Nephron progenitor cell (in vitro differentiated cells): ENCODE measurements at regions not wholly inside any gene's neighbourhood (a gene's known extent, or its start where the extent isn't known, plus 50 kb on each side); places are given as distances from the start of the nearest gene placed in this dataset.

Experiments
- DNase-seq: peaks from one replicate; pipeline ENCODE4 v3.0.0; 2021
- H3K27ac Mint-ChIP-seq: 2 replicates; pipeline ENCODE4 v1.8.0; 2021; ENCODE audit warnings: mild to moderate bottlenecking, moderate library complexity, mixed read lengths
- H3K27me3 Mint-ChIP-seq: 2 replicates; pipeline ENCODE4 v1.8.0; 2021; ENCODE audit warnings: mild to moderate bottlenecking, low read depth, mixed read lengths; ENCODE audit not compliant: poor library complexity
- H3K36me3 Mint-ChIP-seq: 2 replicates; pipeline ENCODE4 v1.8.0; 2021; ENCODE audit warnings: low read depth, mixed read lengths
- H3K4me1 Mint-ChIP-seq: 2 replicates; pipeline ENCODE4 v1.8.0; 2021; ENCODE audit warnings: mixed read lengths
- H3K4me3 Mint-ChIP-seq: 2 replicates; pipeline ENCODE4 v1.8.0; 2021; ENCODE audit warnings: mild to moderate bottlenecking, moderate library complexity, mixed read lengths
- H3K9me3 Mint-ChIP-seq: 2 replicates; pipeline ENCODE4 v1.8.0; 2021; ENCODE audit warnings: mild to moderate bottlenecking, moderate library complexity, mixed read lengths
- TF ChIP-seq, protein P1 (sequence below): fragments of 200-600 bp; sonication (generic); IDR thresholded peaks from 2 replicates; pipeline ENCODE4 v1.5.0; 2021; ENCODE audit warnings: antibody characterized with exemption

GRCh38 chr7:36079446-36080025, 73.5 kb upstream of the EEPD1 start:
- Mint-ChIP-seq H3K4me3 (no peak overlapping the region), H3K4me1 (peaks cover 7% of the 10 kb centered on the region), H3K9me3 (no peaks in the 10 kb centered on the region), H3K27ac (no peak overlapping the region), H3K36me3 (no peaks in the 10 kb centered on the region), H3K27me3 (peaks cover 10% of the 10 kb centered on the region)
- TF ChIP-seq, protein P1, sequence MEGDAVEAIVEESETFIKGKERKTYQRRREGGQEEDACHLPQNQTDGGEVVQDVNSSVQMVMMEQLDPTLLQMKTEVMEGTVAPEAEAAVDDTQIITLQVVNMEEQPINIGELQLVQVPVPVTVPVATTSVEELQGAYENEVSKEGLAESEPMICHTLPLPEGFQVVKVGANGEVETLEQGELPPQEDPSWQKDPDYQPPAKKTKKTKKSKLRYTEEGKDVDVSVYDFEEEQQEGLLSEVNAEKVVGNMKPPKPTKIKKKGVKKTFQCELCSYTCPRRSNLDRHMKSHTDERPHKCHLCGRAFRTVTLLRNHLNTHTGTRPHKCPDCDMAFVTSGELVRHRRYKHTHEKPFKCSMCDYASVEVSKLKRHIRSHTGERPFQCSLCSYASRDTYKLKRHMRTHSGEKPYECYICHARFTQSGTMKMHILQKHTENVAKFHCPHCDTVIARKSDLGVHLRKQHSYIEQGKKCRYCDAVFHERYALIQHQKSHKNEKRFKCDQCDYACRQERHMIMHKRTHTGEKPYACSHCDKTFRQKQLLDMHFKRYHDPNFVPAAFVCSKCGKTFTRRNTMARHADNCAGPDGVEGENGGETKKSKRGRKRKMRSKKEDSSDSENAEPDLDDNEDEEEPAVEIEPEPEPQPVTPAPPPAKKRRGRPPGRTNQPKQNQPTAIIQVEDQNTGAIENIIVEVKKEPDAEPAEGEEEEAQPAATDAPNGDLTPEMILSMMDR, result no peak
- DNase-seq, result no peak

DNA sequence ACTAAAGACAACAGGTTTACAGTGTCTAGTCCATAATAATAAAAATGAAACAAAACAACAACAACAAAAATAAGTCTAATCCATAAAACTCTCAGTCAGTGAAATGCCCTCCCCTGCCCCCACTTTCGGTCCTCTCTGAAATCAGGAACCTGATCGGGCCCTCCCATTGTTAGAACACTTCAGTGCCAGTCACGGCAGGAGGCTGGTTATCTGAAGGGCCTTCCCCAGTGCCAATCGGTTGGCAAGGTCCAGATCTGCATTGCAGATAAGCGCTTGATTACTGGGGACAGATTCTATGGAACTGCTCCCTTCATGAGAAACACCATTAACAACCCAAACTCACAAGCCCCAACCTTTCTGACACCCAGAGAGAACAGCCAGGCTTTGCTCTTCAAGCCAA, 72.2 kb upstream of the EEPD1 start:
- Mint-ChIP-seq H3K9me3 (no peaks in the 10 kb centered on the region), H3K27ac (no peak overlapping the region), H3K4me3 (no peak overlapping the region), H3K4me1 (peaks cover 17% of the 10 kb centered on the region), H3K27me3 (peaks cover 11% of the 10 kb centered on the region), H3K36me3 (no peaks in the 10 kb centered on the region)
- TF ChIP-seq, protein P1, result no peak
- no peak for DNase-seq

DNA sequence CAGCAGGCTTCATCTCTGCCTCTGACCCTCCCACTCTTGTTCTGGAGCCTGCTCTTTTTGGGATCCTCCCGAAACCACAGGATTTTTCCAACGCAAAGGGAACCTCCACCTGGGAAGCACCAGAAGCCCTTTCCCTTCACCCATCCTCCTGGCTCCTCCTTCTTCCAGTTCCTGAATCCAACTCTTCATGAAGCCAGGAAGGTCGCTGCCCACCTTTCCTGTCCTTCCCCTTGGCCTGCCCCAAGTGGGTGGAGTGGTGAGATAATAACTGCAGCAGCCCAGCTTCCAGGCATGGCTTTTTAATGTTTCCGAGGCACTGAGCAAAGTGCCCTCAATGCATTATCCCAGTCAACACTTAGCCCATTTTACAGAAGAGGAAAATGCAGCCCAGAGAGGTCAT, 70.8 kb upstream of the EEPD1 start:
- Mint-ChIP-seq H3K4me3 (no peak overlapping the region), H3K27me3 (peaks cover 11% of the 10 kb centered on the region), H3K4me1 (peaks cover 17% of the 10 kb centered on the region), H3K36me3 (no peaks in the 10 kb centered on the region), H3K9me3 (no peaks in the 10 kb centered on the region), H3K27ac (no peak overlapping the region)
- TF ChIP-seq, protein P1, result no peak
- no peak for DNase-seq

- H3K4me3 Mint-ChIP-seq, result no peak overlapping the region
- peaks cover 10% of the 10 kb centered on the region for H3K27me3 Mint-ChIP-seq
- no peak overlapping the region for H3K27ac Mint-ChIP-seq
- DNase-seq, result no peak
- no peaks in the 10 kb centered on the region for H3K36me3 Mint-ChIP-seq
- TF ChIP-seq, protein P1, result no peak
- H3K4me1 Mint-ChIP-seq, result peaks cover 17% of the 10 kb centered on the region
- peaks cover 4% of the 10 kb centered on the region for H3K9me3 Mint-ChIP-seq
These were observed 70.1 kb upstream of the EEPD1 start for GRCh38 chr7:36082910-36083309.

- Mint-ChIP-seq H3K27ac (no peak overlapping the region), H3K4me3 (no peak overlapping the region), H3K27me3 (peaks cover 16% of the 10 kb centered on the region), H3K36me3 (no peaks in the 10 kb centered on the region), H3K9me3 (peaks cover 12% of the 10 kb centered on the region), H3K4me1 (peaks cover 17% of the 10 kb centered on the region)
- TF ChIP-seq, protein P1, result no peak
- DNase-seq, result no peak
These were observed 69.3 kb upstream of the EEPD1 start for GRCh38 chr7:36083626-36084380.
